ENCODE measurements at regions not wholly inside any gene's neighbourhood (a gene's known extent, or its start where the extent isn't known, plus 50 kb on each side); places are given as distances from the start of the nearest gene placed in this dataset.

DNA sequence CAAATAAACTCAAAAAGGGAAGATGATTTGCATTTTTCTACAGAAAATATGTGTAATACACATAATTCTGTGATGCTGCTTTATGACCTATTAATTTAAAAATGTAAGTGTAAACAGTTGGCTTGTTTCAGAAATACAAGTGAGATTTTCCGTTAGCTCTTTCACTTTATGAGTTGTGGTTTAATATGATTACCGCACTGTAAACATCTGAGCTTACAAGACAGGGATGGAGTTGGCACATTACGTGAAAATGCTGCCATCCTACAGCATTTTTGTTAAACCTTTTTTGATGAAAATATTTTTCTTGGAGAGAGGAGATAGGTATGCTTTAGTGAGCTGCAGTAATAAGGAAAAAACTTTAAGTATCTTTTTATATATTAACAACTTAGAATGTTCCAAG, 426.8 kb upstream of the ADAMTS5 start:
- TF ChIP-seq STAT1 (IDR thresholded peaks at IDR 0.05; ENCODE audit: unreplicated experiment): no peak
- TF ChIP-seq, protein P1, sequence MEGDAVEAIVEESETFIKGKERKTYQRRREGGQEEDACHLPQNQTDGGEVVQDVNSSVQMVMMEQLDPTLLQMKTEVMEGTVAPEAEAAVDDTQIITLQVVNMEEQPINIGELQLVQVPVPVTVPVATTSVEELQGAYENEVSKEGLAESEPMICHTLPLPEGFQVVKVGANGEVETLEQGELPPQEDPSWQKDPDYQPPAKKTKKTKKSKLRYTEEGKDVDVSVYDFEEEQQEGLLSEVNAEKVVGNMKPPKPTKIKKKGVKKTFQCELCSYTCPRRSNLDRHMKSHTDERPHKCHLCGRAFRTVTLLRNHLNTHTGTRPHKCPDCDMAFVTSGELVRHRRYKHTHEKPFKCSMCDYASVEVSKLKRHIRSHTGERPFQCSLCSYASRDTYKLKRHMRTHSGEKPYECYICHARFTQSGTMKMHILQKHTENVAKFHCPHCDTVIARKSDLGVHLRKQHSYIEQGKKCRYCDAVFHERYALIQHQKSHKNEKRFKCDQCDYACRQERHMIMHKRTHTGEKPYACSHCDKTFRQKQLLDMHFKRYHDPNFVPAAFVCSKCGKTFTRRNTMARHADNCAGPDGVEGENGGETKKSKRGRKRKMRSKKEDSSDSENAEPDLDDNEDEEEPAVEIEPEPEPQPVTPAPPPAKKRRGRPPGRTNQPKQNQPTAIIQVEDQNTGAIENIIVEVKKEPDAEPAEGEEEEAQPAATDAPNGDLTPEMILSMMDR (conservative IDR thresholded peaks at IDR 0.05; ENCODE audit: low read depth in 2 of 2): no peak
- no peak for TF ChIP-seq JUNB (IDR thresholded peaks at IDR 0.05; ENCODE audit: unreplicated experiment)
- TF ChIP-seq EZH2 (IDR thresholded peaks at IDR 0.05; ENCODE audit: low read depth, unreplicated experiment): no peak
- TF ChIP-seq, protein P2, sequence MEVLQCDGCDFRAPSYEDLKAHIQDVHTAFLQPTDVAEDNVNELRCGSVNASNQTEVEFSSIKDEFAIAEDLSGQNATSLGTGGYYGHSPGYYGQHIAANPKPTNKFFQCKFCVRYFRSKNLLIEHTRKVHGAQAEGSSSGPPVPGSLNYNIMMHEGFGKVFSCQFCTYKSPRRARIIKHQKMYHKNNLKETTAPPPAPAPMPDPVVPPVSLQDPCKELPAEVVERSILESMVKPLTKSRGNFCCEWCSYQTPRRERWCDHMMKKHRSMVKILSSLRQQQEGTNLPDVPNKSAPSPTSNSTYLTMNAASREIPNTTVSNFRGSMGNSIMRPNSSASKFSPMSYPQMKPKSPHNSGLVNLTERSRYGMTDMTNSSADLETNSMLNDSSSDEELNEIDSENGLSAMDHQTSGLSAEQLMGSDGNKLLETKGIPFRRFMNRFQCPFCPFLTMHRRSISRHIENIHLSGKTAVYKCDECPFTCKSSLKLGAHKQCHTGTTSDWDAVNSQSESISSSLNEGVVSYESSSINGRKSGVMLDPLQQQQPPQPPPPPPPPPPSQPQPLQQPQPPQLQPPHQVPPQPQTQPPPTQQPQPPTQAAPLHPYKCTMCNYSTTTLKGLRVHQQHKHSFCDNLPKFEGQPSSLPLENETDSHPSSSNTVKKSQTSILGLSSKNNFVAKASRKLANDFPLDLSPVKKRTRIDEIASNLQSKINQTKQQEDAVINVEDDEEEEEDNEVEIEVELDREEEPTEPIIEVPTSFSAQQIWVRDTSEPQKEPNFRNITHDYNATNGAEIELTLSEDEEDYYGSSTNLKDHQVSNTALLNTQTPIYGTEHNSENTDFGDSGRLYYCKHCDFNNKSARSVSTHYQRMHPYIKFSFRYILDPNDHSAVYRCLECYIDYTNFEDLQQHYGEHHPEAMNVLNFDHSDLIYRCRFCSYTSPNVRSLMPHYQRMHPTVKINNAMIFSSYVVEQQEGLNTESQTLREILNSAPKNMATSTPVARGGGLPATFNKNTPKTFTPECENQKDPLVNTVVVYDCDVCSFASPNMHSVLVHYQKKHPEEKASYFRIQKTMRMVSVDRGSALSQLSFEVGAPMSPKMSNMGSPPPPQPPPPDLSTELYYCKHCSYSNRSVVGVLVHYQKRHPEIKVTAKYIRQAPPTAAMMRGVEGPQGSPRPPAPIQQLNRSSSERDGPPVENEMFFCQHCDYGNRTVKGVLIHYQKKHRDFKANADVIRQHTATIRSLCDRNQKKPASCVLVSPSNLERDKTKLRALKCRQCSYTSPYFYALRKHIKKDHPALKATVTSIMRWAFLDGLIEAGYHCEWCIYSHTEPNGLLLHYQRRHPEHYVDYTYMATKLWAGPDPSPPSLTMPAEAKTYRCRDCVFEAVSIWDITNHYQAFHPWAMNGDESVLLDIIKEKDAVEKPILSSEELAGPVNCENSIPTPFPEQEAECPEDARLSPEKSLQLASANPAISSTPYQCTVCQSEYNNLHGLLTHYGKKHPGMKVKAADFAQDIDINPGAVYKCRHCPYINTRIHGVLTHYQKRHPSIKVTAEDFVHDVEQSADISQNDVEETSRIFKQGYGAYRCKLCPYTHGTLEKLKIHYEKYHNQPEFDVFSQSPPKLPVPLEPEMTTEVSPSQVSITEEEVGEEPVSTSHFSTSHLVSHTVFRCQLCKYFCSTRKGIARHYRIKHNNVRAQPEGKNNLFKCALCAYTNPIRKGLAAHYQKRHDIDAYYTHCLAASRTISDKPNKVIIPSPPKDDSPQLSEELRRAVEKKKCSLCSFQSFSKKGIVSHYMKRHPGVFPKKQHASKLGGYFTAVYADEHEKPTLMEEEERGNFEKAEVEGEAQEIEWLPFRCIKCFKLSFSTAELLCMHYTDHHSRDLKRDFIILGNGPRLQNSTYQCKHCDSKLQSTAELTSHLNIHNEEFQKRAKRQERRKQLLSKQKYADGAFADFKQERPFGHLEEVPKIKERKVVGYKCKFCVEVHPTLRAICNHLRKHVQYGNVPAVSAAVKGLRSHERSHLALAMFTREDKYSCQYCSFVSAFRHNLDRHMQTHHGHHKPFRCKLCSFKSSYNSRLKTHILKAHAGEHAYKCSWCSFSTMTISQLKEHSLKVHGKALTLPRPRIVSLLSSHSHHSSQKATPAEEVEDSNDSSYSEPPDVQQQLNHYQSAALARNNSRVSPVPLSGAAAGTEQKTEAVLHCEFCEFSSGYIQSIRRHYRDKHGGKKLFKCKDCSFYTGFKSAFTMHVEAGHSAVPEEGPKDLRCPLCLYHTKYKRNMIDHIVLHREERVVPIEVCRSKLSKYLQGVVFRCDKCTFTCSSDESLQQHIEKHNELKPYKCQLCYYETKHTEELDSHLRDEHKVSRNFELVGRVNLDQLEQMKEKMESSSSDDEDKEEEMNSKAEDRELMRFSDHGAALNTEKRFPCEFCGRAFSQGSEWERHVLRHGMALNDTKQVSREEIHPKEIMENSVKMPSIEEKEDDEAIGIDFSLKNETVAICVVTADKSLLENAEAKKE (CRISPR knock-in tag; IDR thresholded peaks at IDR 0.05): no peak
- TF ChIP-seq CREB1 (CRISPR knock-in tag; IDR thresholded peaks at IDR 0.05; ENCODE audit: low read depth): no peak
- TF ChIP-seq, protein P3, sequence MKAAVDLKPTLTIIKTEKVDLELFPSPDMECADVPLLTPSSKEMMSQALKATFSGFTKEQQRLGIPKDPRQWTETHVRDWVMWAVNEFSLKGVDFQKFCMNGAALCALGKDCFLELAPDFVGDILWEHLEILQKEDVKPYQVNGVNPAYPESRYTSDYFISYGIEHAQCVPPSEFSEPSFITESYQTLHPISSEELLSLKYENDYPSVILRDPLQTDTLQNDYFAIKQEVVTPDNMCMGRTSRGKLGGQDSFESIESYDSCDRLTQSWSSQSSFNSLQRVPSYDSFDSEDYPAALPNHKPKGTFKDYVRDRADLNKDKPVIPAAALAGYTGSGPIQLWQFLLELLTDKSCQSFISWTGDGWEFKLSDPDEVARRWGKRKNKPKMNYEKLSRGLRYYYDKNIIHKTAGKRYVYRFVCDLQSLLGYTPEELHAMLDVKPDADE (IDR thresholded peaks at IDR 0.05): no peak
- TF ChIP-seq POLR2AphosphoS5 (IDR thresholded peaks at IDR 0.05; ENCODE audit: low read depth): no peak
- no peak for TF ChIP-seq ZNF331 (CRISPR knock-in tag; IDR thresholded peaks at IDR 0.05; ENCODE audit: low read depth)
- TF ChIP-seq, protein P4, sequence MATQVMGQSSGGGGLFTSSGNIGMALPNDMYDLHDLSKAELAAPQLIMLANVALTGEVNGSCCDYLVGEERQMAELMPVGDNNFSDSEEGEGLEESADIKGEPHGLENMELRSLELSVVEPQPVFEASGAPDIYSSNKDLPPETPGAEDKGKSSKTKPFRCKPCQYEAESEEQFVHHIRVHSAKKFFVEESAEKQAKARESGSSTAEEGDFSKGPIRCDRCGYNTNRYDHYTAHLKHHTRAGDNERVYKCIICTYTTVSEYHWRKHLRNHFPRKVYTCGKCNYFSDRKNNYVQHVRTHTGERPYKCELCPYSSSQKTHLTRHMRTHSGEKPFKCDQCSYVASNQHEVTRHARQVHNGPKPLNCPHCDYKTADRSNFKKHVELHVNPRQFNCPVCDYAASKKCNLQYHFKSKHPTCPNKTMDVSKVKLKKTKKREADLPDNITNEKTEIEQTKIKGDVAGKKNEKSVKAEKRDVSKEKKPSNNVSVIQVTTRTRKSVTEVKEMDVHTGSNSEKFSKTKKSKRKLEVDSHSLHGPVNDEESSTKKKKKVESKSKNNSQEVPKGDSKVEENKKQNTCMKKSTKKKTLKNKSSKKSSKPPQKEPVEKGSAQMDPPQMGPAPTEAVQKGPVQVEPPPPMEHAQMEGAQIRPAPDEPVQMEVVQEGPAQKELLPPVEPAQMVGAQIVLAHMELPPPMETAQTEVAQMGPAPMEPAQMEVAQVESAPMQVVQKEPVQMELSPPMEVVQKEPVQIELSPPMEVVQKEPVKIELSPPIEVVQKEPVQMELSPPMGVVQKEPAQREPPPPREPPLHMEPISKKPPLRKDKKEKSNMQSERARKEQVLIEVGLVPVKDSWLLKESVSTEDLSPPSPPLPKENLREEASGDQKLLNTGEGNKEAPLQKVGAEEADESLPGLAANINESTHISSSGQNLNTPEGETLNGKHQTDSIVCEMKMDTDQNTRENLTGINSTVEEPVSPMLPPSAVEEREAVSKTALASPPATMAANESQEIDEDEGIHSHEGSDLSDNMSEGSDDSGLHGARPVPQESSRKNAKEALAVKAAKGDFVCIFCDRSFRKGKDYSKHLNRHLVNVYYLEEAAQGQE (IDR thresholded peaks at IDR 0.05; ENCODE audit: unreplicated experiment): no peak
- no peak for TF ChIP-seq ZNF114 (CRISPR knock-in tag; IDR thresholded peaks at IDR 0.05)
- no peak for TF ChIP-seq NANOG (IDR thresholded peaks at IDR 0.05; ENCODE audit: borderline replicate concordance)
- TF ChIP-seq EZH2phosphoT487 (IDR thresholded peaks at IDR 0.05; ENCODE audit: unreplicated experiment): no peak
- H3K4me2 ChIP-seq: no peak overlapping the region
- H2AFZ ChIP-seq: no peak overlapping the region
- H4K20me1 ChIP-seq (replicated peaks; ENCODE audit: insufficient read depth): no peaks in the 10 kb centered on the region
- no peak overlapping the region for H3K27ac ChIP-seq (ENCODE audit: low read depth)
- H3K79me2 ChIP-seq (replicated peaks; ENCODE audit: insufficient read depth): no peaks in the 10 kb centered on the region
- no peaks in the 10 kb centered on the region; the same call in 2 of the 3 replicates for H3K9me3 Mint-ChIP-seq
- no peak for ATAC-seq
- H3F3A ChIP-seq (replicated peaks; ENCODE audit: low read depth): no peaks in the 10 kb centered on the region
- peaks cover 2% of the 10 kb centered on the region; the same call in 2 of the 3 replicates for H3K4me1 Mint-ChIP-seq
- H3K27ac Mint-ChIP-seq: no peak overlapping the region
- no peaks in the 10 kb centered on the region for H3K27me3 Mint-ChIP-seq (ENCODE audit: insufficient read depth, low read depth, poor library complexity)
- H3K36me3 ChIP-seq (ENCODE audit: insufficient read depth): no peaks in the 10 kb centered on the region
- H3K4me1 ChIP-seq (ENCODE audit: insufficient read depth): no peaks in the 10 kb centered on the region
- DNase-seq (ENCODE audit: low spot score): no peak
- no peak overlapping the region for H3K4me3 ChIP-seq
- no peaks in the 10 kb centered on the region for H3K9me2 ChIP-seq (ENCODE audit: insufficient read depth)
- H3K4me3 Mint-ChIP-seq: no peak overlapping the region
- no peaks in the 10 kb centered on the region for H3K27me3 ChIP-seq (ENCODE audit: insufficient read depth)
- no peaks in the 10 kb centered on the region for H3K36me3 Mint-ChIP-seq (ENCODE audit: low read depth)

Data from GM23338 (cell line).